ENCODE measurements at regions not wholly inside any gene's neighbourhood (a gene's known extent, or its start where the extent isn't known, plus 50 kb on each side); places are given as distances from the start of the nearest gene placed in this dataset.
"Not testable (repeated sequence)": the region's sequence is repeated elsewhere in the genome, so short reads cannot be mapped to it uniquely, and the experiment has no call there.

- DNase-seq: no peak
- H3K9ac ChIP-seq (ENCODE audit: low read length): no peak overlapping the region
- no peaks in the 10 kb centered on the region for H3K9me2 ChIP-seq (replicated peaks; ENCODE audit: insufficient read depth, low read length)
- no peak overlapping the region for H3K4me2 ChIP-seq (ENCODE audit: low read depth, low read length)
- no peaks in the 10 kb centered on the region for H3K79me2 ChIP-seq (ENCODE audit: low read length)
- H4K20me1 ChIP-seq (ENCODE audit: insufficient read depth, low read length): no peaks in the 10 kb centered on the region
- H3K4me1 ChIP-seq (ENCODE audit: low read length): no peaks in the 10 kb centered on the region
- H2AFZ ChIP-seq (ENCODE audit: low read length): no peak overlapping the region
- H3K27ac ChIP-seq (ENCODE audit: low read length): no peak overlapping the region
- H3K9me3 ChIP-seq (replicated peaks; ENCODE audit: insufficient read depth, low read length): no peaks in the 10 kb centered on the region
- H3K4me3 ChIP-seq (ENCODE audit: low read length): no peak overlapping the region
- H3K36me3 ChIP-seq (replicated peaks; ENCODE audit: insufficient read depth, low read length): no peaks in the 10 kb centered on the region
- no peaks in the 10 kb centered on the region for H3K27me3 ChIP-seq (replicated peaks; ENCODE audit: insufficient read depth, low read length)
- no peaks in the 10 kb centered on the region for H3F3A ChIP-seq (ENCODE audit: insufficient read depth, low read length)
- TF ChIP-seq EZH2 (optimal IDR thresholded peaks at IDR 0.05; ENCODE audit: low read depth, low read length) (no peak), EZH2phosphoT487 (IDR thresholded peaks at IDR 0.05; ENCODE audit: low read length) (no peak), CTCF (IDR thresholded peaks at IDR 0.05; ENCODE audit: low read length) (no peak)
Observed at GRCh38 chr14:52150162-52150561, 81.3 kb upstream of the NID2 start.

GRCh38 chr14:52148371-52148770 lies 79.5 kb upstream of the NID2 start:
- Histone ChIP-seq H3K27me3 (replicated peaks; ENCODE audit: insufficient read depth, low read length) (no peaks in the 10 kb centered on the region), H3K36me3 (replicated peaks; ENCODE audit: insufficient read depth, low read length) (no peaks in the 10 kb centered on the region), H3K9ac (ENCODE audit: low read length) (no peak overlapping the region), H3K79me2 (ENCODE audit: low read length) (no peaks in the 10 kb centered on the region), H3K4me1 (ENCODE audit: low read length) (no peaks in the 10 kb centered on the region), H3K9me3 (replicated peaks; ENCODE audit: insufficient read depth, low read length) (no peaks in the 10 kb centered on the region), H4K20me1 (ENCODE audit: insufficient read depth, low read length) (no peaks in the 10 kb centered on the region), H3K4me3 (ENCODE audit: low read length) (no peak overlapping the region), H2AFZ (ENCODE audit: low read length) (no peak overlapping the region), H3K4me2 (ENCODE audit: low read depth, low read length) (no peak overlapping the region), H3K9me2 (replicated peaks; ENCODE audit: insufficient read depth, low read length) (no peaks in the 10 kb centered on the region), H3K27ac (ENCODE audit: low read length) (no peak overlapping the region), H3F3A (ENCODE audit: insufficient read depth, low read length) (no peaks in the 10 kb centered on the region)
- no peak for DNase-seq
- no peak for TF ChIP-seq EZH2 (optimal IDR thresholded peaks at IDR 0.05; ENCODE audit: low read depth, low read length)
- no peak for TF ChIP-seq CTCF (IDR thresholded peaks at IDR 0.05; ENCODE audit: low read length)
- no peak for TF ChIP-seq EZH2phosphoT487 (IDR thresholded peaks at IDR 0.05; ENCODE audit: low read length)

- no peaks in the 10 kb centered on the region for H4K20me1 ChIP-seq (ENCODE audit: insufficient read depth, low read length)
- no peaks in the 10 kb centered on the region for H3K27me3 ChIP-seq (replicated peaks; ENCODE audit: insufficient read depth, low read length)
- TF ChIP-seq CTCF (IDR thresholded peaks at IDR 0.05; ENCODE audit: low read length) (no peak), EZH2 (optimal IDR thresholded peaks at IDR 0.05; ENCODE audit: low read depth, low read length) (no peak), EZH2phosphoT487 (IDR thresholded peaks at IDR 0.05; ENCODE audit: low read length) (no peak)
- H3K79me2 ChIP-seq (ENCODE audit: low read length): no peaks in the 10 kb centered on the region
- no peaks in the 10 kb centered on the region for H3K36me3 ChIP-seq (replicated peaks; ENCODE audit: insufficient read depth, low read length)
- no peaks in the 10 kb centered on the region for H3K4me1 ChIP-seq (ENCODE audit: low read length)
- no peak for DNase-seq
- no peak overlapping the region for H3K27ac ChIP-seq (ENCODE audit: low read length)
- no peaks in the 10 kb centered on the region for H3F3A ChIP-seq (ENCODE audit: insufficient read depth, low read length)
- no peaks in the 10 kb centered on the region for H3K9me2 ChIP-seq (replicated peaks; ENCODE audit: insufficient read depth, low read length)
- no peak overlapping the region for H3K4me2 ChIP-seq (ENCODE audit: low read depth, low read length)
- H3K4me3 ChIP-seq (ENCODE audit: low read length): no peak overlapping the region
- no peak overlapping the region for H3K9ac ChIP-seq (ENCODE audit: low read length)
- H3K9me3 ChIP-seq (replicated peaks; ENCODE audit: insufficient read depth, low read length): no peaks in the 10 kb centered on the region
- no peak overlapping the region for H2AFZ ChIP-seq (ENCODE audit: low read length)
Observed at GRCh38 chr14:52146504-52146903, 77.6 kb upstream of the NID2 start.

GRCh38 chr14:52144099-52144498 lies 75.2 kb upstream of the NID2 start:
- H3K4me2 ChIP-seq (ENCODE audit: low read depth, low read length); H3K36me3 ChIP-seq (replicated peaks; ENCODE audit: insufficient read depth, low read length); H2AFZ ChIP-seq (ENCODE audit: low read length); DNase-seq; H4K20me1 ChIP-seq (ENCODE audit: insufficient read depth, low read length); H3K9me2 ChIP-seq (replicated peaks; ENCODE audit: insufficient read depth, low read length); H3F3A ChIP-seq (ENCODE audit: insufficient read depth, low read length); H3K4me1 ChIP-seq (ENCODE audit: low read length); H3K79me2 ChIP-seq (ENCODE audit: low read length); H3K27me3 ChIP-seq (replicated peaks; ENCODE audit: insufficient read depth, low read length); H3K9me3 ChIP-seq (replicated peaks; ENCODE audit: insufficient read depth, low read length); H3K4me3 ChIP-seq (ENCODE audit: low read length); H3K27ac ChIP-seq (ENCODE audit: low read length); H3K9ac ChIP-seq (ENCODE audit: low read length): not testable (repeated sequence)

Measured in MM.1S (cell line).